Cardiac fibroblast (primary cell): ENCODE measurements at regions not wholly inside any gene's neighbourhood (a gene's known extent, or its start where the extent isn't known, plus 50 kb on each side); places are given as distances from the start of the nearest gene placed in this dataset.

Experiments
- DNase-seq, 2 donors: peaks; one replicate each; pipeline versions ENCODE4 v3.0.0 to v3.0.0-alpha.2; 2010; ENCODE audit warnings: low read depth in 2 of 2
- H3K4me3 ChIP-seq, 2 donors: replicated peaks in 1 of 2; 1 replicate in 1 of 2; 2 replicates in 1 of 2; pipeline ENCODE4 v1.5.1; 2011; ENCODE audit warnings: low read depth in 2 of 2, low read length in 2 of 2, mild to moderate bottlenecking in 2 of 2, moderate library complexity in 1 of 2
- TF ChIP-seq, protein P1 (sequence below): IDR thresholded peaks from one replicate; pipeline ENCODE4 v1.5.1; 2011; ENCODE audit warnings: low read depth, mild to moderate bottlenecking, low read length, inconsistent platforms

DNA sequence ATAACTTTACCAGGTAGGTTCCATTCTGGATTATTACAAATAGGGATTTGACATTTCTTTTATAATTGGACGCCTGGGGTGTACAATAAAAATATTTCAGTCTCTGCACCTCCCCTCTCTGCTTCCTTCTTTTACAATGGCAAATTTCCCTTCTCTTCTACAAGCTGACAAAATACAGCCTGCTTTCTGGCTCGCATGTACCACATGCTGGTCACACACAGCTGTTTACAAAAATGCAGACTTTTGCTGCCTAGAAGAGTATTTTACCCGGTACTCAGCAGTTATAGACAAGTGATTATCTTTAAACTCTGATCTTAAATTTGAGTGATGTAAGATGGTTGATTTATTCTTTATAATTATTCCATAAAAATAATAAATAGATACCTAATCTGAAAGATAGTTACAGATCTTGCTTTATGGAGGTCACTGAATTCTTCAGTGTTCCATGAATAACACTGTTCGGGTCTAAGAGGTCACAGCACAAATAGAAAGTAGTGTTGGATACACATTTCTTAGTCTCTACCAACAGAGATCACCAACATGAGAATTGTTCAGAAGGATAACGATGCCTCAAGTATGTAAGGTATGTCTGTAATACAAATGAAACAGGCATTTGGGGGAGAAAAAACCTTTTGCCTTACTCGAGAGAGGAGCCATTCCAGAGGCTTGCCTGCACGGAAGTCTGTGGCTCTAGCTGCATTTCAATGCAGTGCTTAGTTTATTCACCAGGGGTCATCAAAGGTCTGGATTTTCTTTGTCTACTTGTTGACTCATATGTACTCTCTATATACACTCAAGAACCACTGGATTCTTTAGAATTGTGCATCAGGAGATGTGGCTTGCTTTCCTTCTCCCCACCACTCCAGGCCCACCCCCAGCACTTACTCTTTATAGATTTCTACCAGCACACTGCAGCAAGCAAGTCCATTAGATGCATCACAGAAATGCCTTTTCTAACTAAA is 206.6 kb upstream of the RFX3 start:
- TF ChIP-seq, protein P1, sequence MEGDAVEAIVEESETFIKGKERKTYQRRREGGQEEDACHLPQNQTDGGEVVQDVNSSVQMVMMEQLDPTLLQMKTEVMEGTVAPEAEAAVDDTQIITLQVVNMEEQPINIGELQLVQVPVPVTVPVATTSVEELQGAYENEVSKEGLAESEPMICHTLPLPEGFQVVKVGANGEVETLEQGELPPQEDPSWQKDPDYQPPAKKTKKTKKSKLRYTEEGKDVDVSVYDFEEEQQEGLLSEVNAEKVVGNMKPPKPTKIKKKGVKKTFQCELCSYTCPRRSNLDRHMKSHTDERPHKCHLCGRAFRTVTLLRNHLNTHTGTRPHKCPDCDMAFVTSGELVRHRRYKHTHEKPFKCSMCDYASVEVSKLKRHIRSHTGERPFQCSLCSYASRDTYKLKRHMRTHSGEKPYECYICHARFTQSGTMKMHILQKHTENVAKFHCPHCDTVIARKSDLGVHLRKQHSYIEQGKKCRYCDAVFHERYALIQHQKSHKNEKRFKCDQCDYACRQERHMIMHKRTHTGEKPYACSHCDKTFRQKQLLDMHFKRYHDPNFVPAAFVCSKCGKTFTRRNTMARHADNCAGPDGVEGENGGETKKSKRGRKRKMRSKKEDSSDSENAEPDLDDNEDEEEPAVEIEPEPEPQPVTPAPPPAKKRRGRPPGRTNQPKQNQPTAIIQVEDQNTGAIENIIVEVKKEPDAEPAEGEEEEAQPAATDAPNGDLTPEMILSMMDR = peak; percentile 66
- H3K4me3 ChIP-seq = no peak overlapping the region
- peak; percentile 90 to 93 for DNase-seq

DNA sequence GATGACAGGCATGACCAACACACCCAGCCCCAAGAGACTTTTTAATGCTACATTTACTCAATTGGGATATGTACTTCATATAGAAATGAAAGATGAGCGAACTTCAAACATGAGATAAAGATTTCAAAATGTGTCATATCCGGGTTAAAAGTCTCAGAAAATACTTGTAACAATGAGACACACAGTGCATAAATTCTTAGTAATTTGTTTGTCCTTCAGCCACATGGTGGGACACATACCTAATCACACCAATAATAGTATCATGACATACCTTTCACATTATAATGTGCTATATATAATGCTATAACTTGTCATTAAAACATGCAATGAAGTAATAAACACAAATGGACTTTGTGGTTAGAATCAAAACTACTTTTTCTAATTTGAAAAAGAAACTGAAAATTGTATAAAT is 204.7 kb upstream of the RFX3 start:
- TF ChIP-seq, protein P1 = no peak
- no peak for DNase-seq
- H3K4me3 ChIP-seq = no peak overlapping the region

DNA sequence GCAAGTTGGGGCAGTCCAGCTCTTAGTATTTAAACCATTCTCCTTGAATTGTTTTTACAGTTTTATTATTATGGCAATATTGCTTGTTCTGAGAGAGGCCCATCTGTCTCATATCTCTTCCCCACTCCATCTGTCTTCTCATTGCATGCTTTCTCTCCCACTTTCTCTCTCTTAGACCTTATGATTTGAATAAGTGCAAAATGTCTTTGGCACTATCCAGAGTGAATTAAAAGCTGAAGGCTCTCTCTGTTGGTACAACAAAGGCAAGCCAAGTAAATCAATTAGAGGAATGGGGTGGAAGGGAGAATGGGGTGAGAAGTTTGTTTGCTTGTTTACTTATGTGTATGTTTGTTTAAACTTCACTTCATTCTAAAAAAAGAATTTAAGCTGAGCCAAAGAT is 195.3 kb upstream of the RFX3 start:
- TF ChIP-seq, protein P1 = no peak
- H3K4me3 ChIP-seq = no peak overlapping the region
- no peak for DNase-seq

DNA sequence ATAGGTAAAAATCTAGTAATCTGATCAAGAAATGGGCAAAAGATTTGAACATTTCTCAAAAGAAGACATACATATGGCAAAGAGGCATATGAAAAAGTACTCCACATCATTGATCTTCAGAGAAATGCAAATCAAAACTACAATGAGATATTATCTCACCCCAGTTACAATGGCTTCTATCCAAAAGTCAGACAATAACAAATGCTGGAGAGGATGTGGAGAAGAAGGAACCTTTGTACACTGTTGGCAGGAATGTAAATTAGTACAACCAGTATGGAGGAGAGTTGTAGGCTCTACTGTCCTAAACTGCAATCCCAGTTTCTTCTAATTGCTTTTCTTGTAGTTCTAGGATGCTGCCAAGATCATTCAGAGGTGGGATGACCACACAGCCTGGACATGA is 193.5 kb upstream of the RFX3 start:
- no peak overlapping the region for H3K4me3 ChIP-seq
- DNase-seq = peak; percentile 3 to 20
- TF ChIP-seq, protein P1 = no peak

DNA sequence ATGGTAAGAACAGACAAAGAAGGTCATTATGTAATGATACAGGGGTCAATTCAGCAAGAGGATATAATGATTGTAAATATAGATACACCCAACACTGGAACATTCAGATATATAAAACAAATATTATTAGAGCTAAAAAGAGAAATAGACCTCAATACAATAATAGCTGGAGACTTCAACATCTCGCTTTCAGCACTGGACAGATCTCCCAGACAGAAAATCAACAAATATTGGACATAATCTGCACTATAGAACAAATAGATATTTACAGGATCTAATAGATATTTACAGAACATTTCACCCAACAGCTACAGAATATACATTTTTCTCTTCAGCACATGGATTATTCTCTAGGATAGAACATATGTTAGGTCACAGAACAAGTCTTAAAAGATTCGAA is 190.6 kb upstream of the RFX3 start:
- H3K4me3 ChIP-seq = no peak overlapping the region
- peak in 1 of 2 donors; percentile 10 for DNase-seq
- TF ChIP-seq, protein P1 = no peak

DNA sequence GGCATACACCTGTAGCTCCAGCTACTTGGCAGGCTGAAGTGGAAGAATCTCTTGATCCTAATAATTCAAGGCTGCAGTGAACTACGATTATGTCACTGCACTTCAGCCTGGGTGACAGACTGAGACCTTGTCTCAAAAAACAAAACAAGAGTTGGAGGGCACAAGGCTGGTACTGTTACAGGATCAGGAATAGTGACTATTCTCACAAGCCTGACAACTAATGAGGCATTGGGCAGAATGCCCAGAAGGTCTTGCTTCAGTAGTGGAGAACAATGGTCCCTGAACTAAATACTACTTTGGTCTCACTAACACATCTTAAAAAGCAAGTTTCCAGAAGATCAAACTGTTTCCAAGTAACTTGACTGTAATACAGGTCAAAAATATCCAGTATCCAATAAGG is 182.9 kb upstream of the RFX3 start:
- H3K4me3 ChIP-seq = no peak overlapping the region
- TF ChIP-seq, protein P1 = no peak
- DNase-seq = peak; percentile 59 to 70
